GM19467 (cell line): ENCODE measurements at regions not wholly inside any gene's neighbourhood (a gene's known extent, or its start where the extent isn't known, plus 50 kb on each side); places are given as distances from the start of the nearest gene placed in this dataset.

ENCODE experiments used
- ATAC-seq: cut with Tn5 transposase; IDR thresholded peaks from one replicate; pipeline ENCODE4 v1.9.1; 2021; ENCODE audit warnings: mild to moderate bottlenecking, moderate library complexity; ENCODE audit not compliant: unreplicated experiment

- ATAC-seq, result no peak
Observed at GRCh38 chr12:24425601-24425970, 476.1 kb upstream of the SOX5 start.

- ATAC-seq, result no peak
Observed at GRCh38 chr12:24424889-24425600, 475.6 kb upstream of the SOX5 start.

- no peak for ATAC-seq
Observed at GRCh38 chr12:24424376-24424775, 474.9 kb upstream of the SOX5 start.

- ATAC-seq, result no peak
Observed at GRCh38 chr12:24423611-24424010, 474.1 kb upstream of the SOX5 start.

- ATAC-seq, result no peak
Observed at GRCh38 chr12:24421759-24422158, 472.3 kb upstream of the SOX5 start.

- no peak for ATAC-seq
Observed at GRCh38 chr12:24418157-24418556, 468.7 kb upstream of the SOX5 start.

GRCh38 chr12:24416423-24417109, 467.1 kb upstream of the SOX5 start:
- ATAC-seq, result no peak

GRCh38 chr12:24415934-24416333, 466.5 kb upstream of the SOX5 start:
- ATAC-seq, result no peak

GRCh38 chr12:24414480-24414879, 465.0 kb upstream of the SOX5 start:
- ATAC-seq, result no peak

- no peak for ATAC-seq
Observed at GRCh38 chr12:24411948-24412347, 462.5 kb upstream of the SOX5 start.

- ATAC-seq, result no peak
Observed at GRCh38 chr12:24409868-24410267, 460.4 kb upstream of the SOX5 start.

- ATAC-seq, result no peak
Observed at GRCh38 chr12:24408305-24408704, 458.8 kb upstream of the SOX5 start.

GRCh38 chr12:24407884-24408283, 458.4 kb upstream of the SOX5 start:
- ATAC-seq, result no peak

GRCh38 chr12:24404086-24404815, 454.8 kb upstream of the SOX5 start:
- no peak for ATAC-seq

- ATAC-seq, result no peak
Observed at GRCh38 chr12:24400533-24400932, 451.1 kb upstream of the SOX5 start.

GRCh38 chr12:24398605-24399004, 449.1 kb upstream of the SOX5 start:
- ATAC-seq, result peak; percentile 86

- ATAC-seq, result no peak
Observed at GRCh38 chr12:24396224-24396623, 446.8 kb upstream of the SOX5 start.

- ATAC-seq, result no peak
Observed at GRCh38 chr12:24394246-24394645, 444.8 kb upstream of the SOX5 start.

- no peak for ATAC-seq
Observed at GRCh38 chr12:24393071-24393470, 443.6 kb upstream of the SOX5 start.

GRCh38 chr12:24389394-24389793, 439.9 kb upstream of the SOX5 start:
- ATAC-seq, result no peak

- ATAC-seq, result no peak
Observed at GRCh38 chr12:24387381-24387780, 437.9 kb upstream of the SOX5 start.

- ATAC-seq, result no peak
Observed at GRCh38 chr12:24386836-24387235, 437.4 kb upstream of the SOX5 start.
